H9 (cell line): ENCODE measurements at regions not wholly inside any gene's neighbourhood (a gene's known extent, or its start where the extent isn't known, plus 50 kb on each side); places are given as distances from the start of the nearest gene placed in this dataset.

Experiments
- DNase-seq: peaks from one replicate; pipeline ENCODE4 v3.0.0-alpha.2; 2017
- H2AFZ ChIP-seq: one replicate; pipeline ENCODE4 v1.6.1; 2013; ENCODE audit warnings: mild to moderate bottlenecking, low read length, control low read depth, moderate library complexity
- H2AK5ac ChIP-seq: 2 replicates; pipeline ENCODE4 v1.6.1; 2013; ENCODE audit warnings: low read length, control low read depth, mixed read lengths; ENCODE audit not compliant: insufficient read length
- H2BK120ac ChIP-seq: one replicate; pipeline ENCODE4 v1.6.1; 2013; ENCODE audit warnings: low read depth, mild to moderate bottlenecking, low read length, control low read depth, inconsistent platforms; ENCODE audit not compliant: poor library complexity, severe bottlenecking
- H2BK12ac ChIP-seq: 2 replicates; pipeline ENCODE4 v1.6.1; 2013; ENCODE audit warnings: low read length, control low read depth, mixed read lengths, low read depth; ENCODE audit not compliant: insufficient read length
- H2BK15ac ChIP-seq: 2 replicates; pipeline ENCODE4 v1.6.1; 2013; ENCODE audit warnings: low read depth, low read length, control low read depth
- H2BK20ac ChIP-seq: one replicate; pipeline ENCODE4 v1.6.1; 2013; ENCODE audit warnings: low read depth, mild to moderate bottlenecking, low read length, control low read depth, inconsistent platforms; ENCODE audit not compliant: poor library complexity, severe bottlenecking
- H2BK5ac ChIP-seq: 2 replicates; pipeline ENCODE4 v1.6.1; 2013; ENCODE audit warnings: low read length, control low read depth, mixed read lengths; ENCODE audit not compliant: insufficient read length
- H3K14ac ChIP-seq: 2 replicates; pipeline ENCODE4 v1.6.1; 2013; ENCODE audit warnings: low read length, control low read depth; ENCODE audit not compliant: insufficient read depth
- H3K18ac ChIP-seq: 2 replicates; pipeline ENCODE4 v1.6.1; 2013; ENCODE audit warnings: low read depth, mild to moderate bottlenecking, mixed read lengths, low read length, control low read depth; ENCODE audit not compliant: insufficient read length
- H3K23ac ChIP-seq: 2 replicates; pipeline ENCODE4 v1.6.1; 2013; ENCODE audit warnings: low read length, control low read depth, mixed read lengths, low read depth; ENCODE audit not compliant: insufficient read length
- H3K23me2 ChIP-seq: 2 replicates; pipeline ENCODE4 v1.6.1; 2013; ENCODE audit warnings: low read depth, mild to moderate bottlenecking, mixed read lengths, low read length, control low read depth; ENCODE audit not compliant: insufficient read length, poor library complexity, severe bottlenecking
- H3K27ac ChIP-seq: 2 replicates; pipeline ENCODE4 v1.5.1; 2013; ENCODE audit warnings: low read length, control low read depth, mixed read lengths, low read depth; ENCODE audit not compliant: insufficient read length
- H3K27me3 ChIP-seq: 2 replicates; pipeline ENCODE4 v1.6.1; 2013; ENCODE audit warnings: low read length, control low read depth, inconsistent platforms; ENCODE audit not compliant: insufficient read depth
- H3K4ac ChIP-seq: 2 replicates; pipeline ENCODE4 v1.6.1; 2013; ENCODE audit warnings: low read depth, mild to moderate bottlenecking, control low read depth, inconsistent platforms, low read length, moderate library complexity
- H3K4me1 ChIP-seq: 2 replicates; pipeline ENCODE4 v1.6.1; 2013; ENCODE audit warnings: low read length, control low read depth, inconsistent platforms; ENCODE audit not compliant: insufficient read depth
- H3K4me2 ChIP-seq: 2 replicates; pipeline ENCODE4 v1.6.1; 2013; ENCODE audit warnings: low read length, control low read depth, mixed read lengths; ENCODE audit not compliant: insufficient read length, insufficient read depth
- H3K56ac ChIP-seq: 2 replicates; pipeline ENCODE4 v1.6.1; 2013; ENCODE audit warnings: low read depth, mild to moderate bottlenecking, mixed read lengths, low read length, control low read depth; ENCODE audit not compliant: insufficient read length
- H3K79me1 ChIP-seq: 2 replicates; pipeline ENCODE4 v1.6.1; 2013; ENCODE audit warnings: low read depth, mild to moderate bottlenecking, moderate library complexity, low read length, control low read depth, inconsistent platforms; ENCODE audit not compliant: insufficient read depth, poor library complexity, severe bottlenecking
- H3K79me2 ChIP-seq: 2 replicates; pipeline ENCODE4 v1.6.1; 2013; ENCODE audit warnings: low read length, control low read depth, inconsistent platforms; ENCODE audit not compliant: insufficient read depth
- H3K9ac ChIP-seq: 2 replicates; pipeline ENCODE4 v1.6.1; 2013; ENCODE audit warnings: low read length, control low read depth, mixed read lengths; ENCODE audit not compliant: insufficient read length; ENCODE audit errors: extremely low read depth
- H3K9me3 ChIP-seq: one replicate; pipeline ENCODE4 v1.6.1; 2013; ENCODE audit warnings: low read depth, low read length, inconsistent platforms; ENCODE audit not compliant: control insufficient read depth
- H3T11ph ChIP-seq: one replicate; pipeline ENCODE4 v1.6.1; 2013; ENCODE audit warnings: mild to moderate bottlenecking, low read length, control low read depth, inconsistent platforms
- H4K20me1 ChIP-seq: one replicate; pipeline ENCODE4 v1.6.1; 2013; ENCODE audit not compliant: control insufficient read depth, insufficient read length, insufficient read depth
- H4K5ac ChIP-seq: 2 replicates; pipeline ENCODE4 v1.6.1; 2013; ENCODE audit warnings: low read depth, mild to moderate bottlenecking, mixed read lengths, low read length, control low read depth; ENCODE audit not compliant: insufficient read length
- H4K8ac ChIP-seq: replicated peaks from 2 replicates; pipeline ENCODE4 v1.6.1; 2013; ENCODE audit warnings: low read length, control low read depth, mixed read lengths, low read depth; ENCODE audit not compliant: insufficient read length
- H4K91ac ChIP-seq: 2 replicates; pipeline ENCODE4 v1.6.1; 2013; ENCODE audit warnings: low read depth, mild to moderate bottlenecking, moderate library complexity, mixed read lengths, low read length, control low read depth; ENCODE audit not compliant: insufficient read length
- H3K27ac Mint-ChIP-seq, 3 experiments: 2 replicates in 2 of 3; 3 replicates in 1 of 3; pipeline ENCODE4 v1.8.0; 2020 to 2021; ENCODE audit warnings: mixed read lengths in 3 of 3, mild to moderate bottlenecking in 1 of 3, moderate library complexity in 1 of 3
- H3K27me3 Mint-ChIP-seq: 2 replicates; pipeline ENCODE4 v1.8.0; 2021; ENCODE audit warnings: low read depth, mild to moderate bottlenecking, moderate library complexity, mixed read lengths
- H3K36me3 Mint-ChIP-seq, 3 experiments: 2 replicates in 2 of 3; 3 replicates in 1 of 3; pipeline ENCODE4 v1.8.0; 2020 to 2021; ENCODE audit warnings: low read depth in 3 of 3, mixed read lengths in 3 of 3; ENCODE audit not compliant: insufficient read depth in 1 of 3
- H3K4me1 Mint-ChIP-seq, 2 experiments: 2 replicates each; pipeline ENCODE4 v1.8.0; 2020; ENCODE audit warnings: mixed read lengths in 2 of 2
- H3K4me3 Mint-ChIP-seq, 2 experiments: 2 replicates in 1 of 2; 3 replicates in 1 of 2; pipeline ENCODE4 v1.8.0; 2020 to 2021; ENCODE audit warnings: mild to moderate bottlenecking in 2 of 2, mixed read lengths in 2 of 2, moderate library complexity in 1 of 2
- H3K9me3 Mint-ChIP-seq, 2 experiments: 2 replicates in 1 of 2; 3 replicates in 1 of 2; pipeline ENCODE4 v1.8.0; 2020; ENCODE audit warnings: mild to moderate bottlenecking in 2 of 2, mixed read lengths in 2 of 2, moderate library complexity in 1 of 2
- WGBS: extraction: QIAGEN DNeasy Blood & Tissue Kit; methylation state at CpG from one replicate; pipeline ENCODE4 v1.1.7; 2013; ENCODE audit warnings: missing lambda C conversion rate, low lambda C conversion rate, mixed read lengths; ENCODE audit not compliant: insufficient read length; ENCODE audit errors: extremely low coverage; 5-methylcytosine and 5-hydroxymethylcytosine counted together
- TF ChIP-seq, protein P1 (sequence below): fragments of 200-600 bp; sonication (generic); conservative IDR thresholded peaks from 3 replicates; pipeline ENCODE4 v1.8.0; 2021; ENCODE audit warnings: antibody characterized with exemption, mild to moderate bottlenecking

DNA sequence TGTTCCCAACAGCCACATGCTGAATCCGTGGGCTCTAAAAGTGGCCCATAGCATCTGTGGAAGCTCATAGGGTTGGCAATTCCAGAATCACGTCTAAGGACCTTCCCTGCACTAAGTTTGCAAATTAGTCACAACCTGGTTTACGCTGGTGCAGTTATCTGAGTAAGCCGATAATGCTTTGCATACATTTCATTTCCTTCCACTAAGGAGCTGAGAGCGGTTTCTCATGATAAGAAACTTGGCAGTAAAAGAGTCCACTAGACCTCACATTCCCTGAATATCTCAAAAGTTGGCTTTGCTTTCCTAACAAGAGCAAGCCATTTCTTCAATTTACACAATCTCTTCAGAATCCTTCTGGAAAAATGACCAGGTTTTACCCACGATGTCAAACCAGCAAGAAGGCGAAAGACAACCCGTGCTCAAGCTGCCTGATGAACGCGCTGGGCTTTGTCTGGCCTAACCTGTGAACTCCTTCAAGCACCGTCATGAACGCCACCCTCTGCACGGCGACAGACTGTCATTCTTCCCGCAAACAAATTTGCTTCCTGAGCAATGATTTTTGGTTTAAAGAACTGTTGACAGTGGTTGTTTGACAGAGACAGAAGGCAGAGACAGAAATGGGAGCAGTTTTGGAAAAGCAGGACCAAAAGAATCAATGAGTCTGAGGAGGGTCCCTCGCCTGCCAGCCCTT is 73.0 kb upstream of the COPS8 start:
- Histone ChIP-seq H2BK12ac (no peak overlapping the region), H3K27me3 (no peaks in the 10 kb centered on the region), H2BK120ac (no peak overlapping the region), H4K91ac (no peak overlapping the region), H2AK5ac (no peak overlapping the region), H3K79me2 (no peaks in the 10 kb centered on the region), H2AFZ (no peak overlapping the region), H3K56ac (no peak overlapping the region), H3K79me1 (no peaks in the 10 kb centered on the region), H2BK15ac (no peak overlapping the region), H3K23me2 (no peaks in the 10 kb centered on the region), H3K18ac (no peak overlapping the region), H3K9ac (no peak overlapping the region), H3K4me1 (no peaks in the 10 kb centered on the region), H3K14ac (no peak overlapping the region), H4K5ac (no peak overlapping the region), H3K23ac (no peak overlapping the region), H4K8ac (no peak overlapping the region), H2BK5ac (no peak overlapping the region), H3T11ph (no peak overlapping the region), H3K4me2 (no peak overlapping the region), H3K27ac (no peak overlapping the region), H4K20me1 (no peaks in the 10 kb centered on the region), H3K9me3 (no peaks in the 10 kb centered on the region), H3K4ac (no peak overlapping the region), H2BK20ac (no peak overlapping the region)
- WGBS = no CpG with 5 or more reads among the region's 16 CpGs
- Mint-ChIP-seq H3K4me1 (peaks cover 6 to 7% of the 10 kb centered on the region in 2 experiments; a peak in 3 of 4 replicates), H3K36me3 (peaks cover 0 to 5% (median 0%) of the 10 kb centered on the region in 3 experiments; a peak in 1 of 7 replicates), H3K4me3 (no peak overlapping the region), H3K27me3 (peaks cover 19% of the 10 kb centered on the region), H3K27ac (peak overlapping the region in 1 of 3 experiments; percentile 5; a peak in 1 of 7 replicates), H3K9me3 (peaks cover 0 to 5% of the 10 kb centered on the region in 2 experiments; a peak in 2 of 5 replicates)
- DNase-seq = no peak
- TF ChIP-seq, protein P1, sequence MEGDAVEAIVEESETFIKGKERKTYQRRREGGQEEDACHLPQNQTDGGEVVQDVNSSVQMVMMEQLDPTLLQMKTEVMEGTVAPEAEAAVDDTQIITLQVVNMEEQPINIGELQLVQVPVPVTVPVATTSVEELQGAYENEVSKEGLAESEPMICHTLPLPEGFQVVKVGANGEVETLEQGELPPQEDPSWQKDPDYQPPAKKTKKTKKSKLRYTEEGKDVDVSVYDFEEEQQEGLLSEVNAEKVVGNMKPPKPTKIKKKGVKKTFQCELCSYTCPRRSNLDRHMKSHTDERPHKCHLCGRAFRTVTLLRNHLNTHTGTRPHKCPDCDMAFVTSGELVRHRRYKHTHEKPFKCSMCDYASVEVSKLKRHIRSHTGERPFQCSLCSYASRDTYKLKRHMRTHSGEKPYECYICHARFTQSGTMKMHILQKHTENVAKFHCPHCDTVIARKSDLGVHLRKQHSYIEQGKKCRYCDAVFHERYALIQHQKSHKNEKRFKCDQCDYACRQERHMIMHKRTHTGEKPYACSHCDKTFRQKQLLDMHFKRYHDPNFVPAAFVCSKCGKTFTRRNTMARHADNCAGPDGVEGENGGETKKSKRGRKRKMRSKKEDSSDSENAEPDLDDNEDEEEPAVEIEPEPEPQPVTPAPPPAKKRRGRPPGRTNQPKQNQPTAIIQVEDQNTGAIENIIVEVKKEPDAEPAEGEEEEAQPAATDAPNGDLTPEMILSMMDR = no peak
